ENCODE measurements at regions not wholly inside any gene's neighbourhood (a gene's known extent, or its start where the extent isn't known, plus 50 kb on each side); places are given as distances from the start of the nearest gene placed in this dataset.
"Not testable (repeated sequence)": the region's sequence is repeated elsewhere in the genome, so short reads cannot be mapped to it uniquely, and the experiment has no call there.

- H3K9ac ChIP-seq (ENCODE audit: insufficient read depth, low read length, poor library complexity, severe bottlenecking): no peak overlapping the region
These were observed 303.9 kb downstream of the PAX3 start for GRCh38 chr2:221994926-221995325.

DNA sequence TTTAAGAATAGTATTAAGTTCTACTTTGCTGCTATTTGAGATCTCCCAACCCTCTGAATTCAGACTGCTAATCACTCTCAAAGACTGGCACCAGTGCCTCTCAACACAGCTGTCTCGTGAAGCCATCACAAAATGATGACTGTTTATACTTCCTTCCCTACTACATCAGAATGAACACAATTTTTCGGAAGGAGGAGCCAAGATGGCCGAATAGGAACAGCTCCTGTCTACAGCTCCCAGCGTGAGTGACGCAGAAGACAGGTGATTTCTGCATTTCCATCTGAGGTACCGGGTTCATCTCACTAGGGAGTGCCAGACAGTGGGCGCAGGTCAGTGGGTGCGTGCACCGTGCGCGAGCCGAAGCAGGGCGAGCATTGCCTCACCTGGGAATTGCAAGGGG lies 314.4 kb downstream of the PAX3 start:
- H3K4me1 ChIP-seq (ENCODE audit: control insufficient read depth in 1 of 2, insufficient read depth in 2 of 2, low read length in 2 of 2); H3K4me2 ChIP-seq (replicated peaks; ENCODE audit: extremely low read depth, low read length, poor library complexity, severe bottlenecking); H3K27me3 ChIP-seq (ENCODE audit: control insufficient read depth in 2 of 2, insufficient read depth in 2 of 2, low read length in 2 of 2); H3K4me3 Mint-ChIP-seq; H2AFZ ChIP-seq (ENCODE audit: insufficient read depth, low read depth, low read length, poor library complexity, severe bottlenecking); H3K4me1 Mint-ChIP-seq; H3K9me3 Mint-ChIP-seq; intact Hi-C loops (cut with micrococcal nuclease); H3K9ac ChIP-seq (ENCODE audit: insufficient read depth, low read length, poor library complexity, severe bottlenecking); H3K9me3 ChIP-seq (replicated peaks in 1 of 2; ENCODE audit: control insufficient read depth in 1 of 2, insufficient read depth in 1 of 2, low read length in 2 of 2); H3K79me2 ChIP-seq (ENCODE audit: insufficient read depth, low read length); H3K27me3 Mint-ChIP-seq (ENCODE audit: low read depth in 3 of 3); H3K4me3 ChIP-seq (replicated peaks in 1 of 3; ENCODE audit: low read depth in 2 of 3, low read length in 3 of 3); DNase-seq; H4K20me1 ChIP-seq (ENCODE audit: insufficient read depth, low read length); H3K27ac Mint-ChIP-seq; H3K27ac ChIP-seq (ENCODE audit: low read depth in 1 of 2, low read length in 2 of 2); H3K36me3 Mint-ChIP-seq; H3K36me3 ChIP-seq (replicated peaks in 1 of 2; ENCODE audit: control insufficient read depth in 1 of 2, insufficient read depth in 2 of 2, low read length in 2 of 2): not testable (repeated sequence)
- 91% methylated on average over 3 of the region's 13 CpGs for WGBS (ENCODE audit: insufficient coverage)

More at GRCh38 chr2:221994926-221995325, 303.9 kb downstream of the PAX3 start:
- Mint-ChIP-seq H3K9me3 (peaks cover 0 to 11% (median 4%) of the 10 kb centered on the region in 7 donors), H3K27ac (no peak overlapping the region), H3K4me1 (no peaks in the 10 kb centered on the region), H3K27me3 (ENCODE audit: low read depth in 3 of 3) (peaks cover 0 to 2% (median 0%) of the 10 kb centered on the region in 3 donors), H3K36me3 (no peaks in the 10 kb centered on the region), H3K4me3 (no peak overlapping the region)
- WGBS (ENCODE audit: insufficient coverage): 100% methylated on average over 1 of the region's 7 CpGs
- no peaks in the 10 kb centered on the region for H3K27me3 ChIP-seq (ENCODE audit: control insufficient read depth in 2 of 2, insufficient read depth in 2 of 2, low read length in 2 of 2)
- no peak for DNase-seq
- H3K4me2 ChIP-seq (replicated peaks; ENCODE audit: extremely low read depth, low read length, poor library complexity, severe bottlenecking): no peak overlapping the region
- no peaks in the 10 kb centered on the region for H3K36me3 ChIP-seq (replicated peaks in 1 of 2; ENCODE audit: control insufficient read depth in 1 of 2, insufficient read depth in 2 of 2, low read length in 2 of 2)
- H3K9me3 ChIP-seq (replicated peaks in 1 of 2; ENCODE audit: control insufficient read depth in 1 of 2, insufficient read depth in 1 of 2, low read length in 2 of 2): no peaks in the 10 kb centered on the region
- H3K4me1 ChIP-seq (ENCODE audit: control insufficient read depth in 1 of 2, insufficient read depth in 2 of 2, low read length in 2 of 2): no peaks in the 10 kb centered on the region
- H3K27ac ChIP-seq (ENCODE audit: low read depth in 1 of 2, low read length in 2 of 2): no peak overlapping the region
- no peaks in the 10 kb centered on the region for H3K79me2 ChIP-seq (ENCODE audit: insufficient read depth, low read length)
- intact Hi-C loops (cut with micrococcal nuclease): no loop called here
- H2AFZ ChIP-seq (ENCODE audit: insufficient read depth, low read depth, low read length, poor library complexity, severe bottlenecking): no peak overlapping the region
- H3K4me3 ChIP-seq (replicated peaks in 1 of 3; ENCODE audit: low read depth in 2 of 3, low read length in 3 of 3): no peak overlapping the region
- H4K20me1 ChIP-seq (ENCODE audit: insufficient read depth, low read length): no peaks in the 10 kb centered on the region
- TF ChIP-seq, protein P1, sequence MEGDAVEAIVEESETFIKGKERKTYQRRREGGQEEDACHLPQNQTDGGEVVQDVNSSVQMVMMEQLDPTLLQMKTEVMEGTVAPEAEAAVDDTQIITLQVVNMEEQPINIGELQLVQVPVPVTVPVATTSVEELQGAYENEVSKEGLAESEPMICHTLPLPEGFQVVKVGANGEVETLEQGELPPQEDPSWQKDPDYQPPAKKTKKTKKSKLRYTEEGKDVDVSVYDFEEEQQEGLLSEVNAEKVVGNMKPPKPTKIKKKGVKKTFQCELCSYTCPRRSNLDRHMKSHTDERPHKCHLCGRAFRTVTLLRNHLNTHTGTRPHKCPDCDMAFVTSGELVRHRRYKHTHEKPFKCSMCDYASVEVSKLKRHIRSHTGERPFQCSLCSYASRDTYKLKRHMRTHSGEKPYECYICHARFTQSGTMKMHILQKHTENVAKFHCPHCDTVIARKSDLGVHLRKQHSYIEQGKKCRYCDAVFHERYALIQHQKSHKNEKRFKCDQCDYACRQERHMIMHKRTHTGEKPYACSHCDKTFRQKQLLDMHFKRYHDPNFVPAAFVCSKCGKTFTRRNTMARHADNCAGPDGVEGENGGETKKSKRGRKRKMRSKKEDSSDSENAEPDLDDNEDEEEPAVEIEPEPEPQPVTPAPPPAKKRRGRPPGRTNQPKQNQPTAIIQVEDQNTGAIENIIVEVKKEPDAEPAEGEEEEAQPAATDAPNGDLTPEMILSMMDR (IDR thresholded peaks at IDR 0.05): no peak

Measured in CD14-positive monocyte (primary cell).